H1 (cell line): ENCODE measurements at regions not wholly inside any gene's neighbourhood (a gene's known extent, or its start where the extent isn't known, plus 50 kb on each side); places are given as distances from the start of the nearest gene placed in this dataset.

Experiments used
- CTCF ChIA-PET: fragments of 300-600 bp; sonication (Branson Sonifier 250); formaldehyde crosslinking; loops from one replicate; lab custom pipeline; 2021; ENCODE audit not compliant: partially characterized antibody; lab: Charles Lee
- POLR2A ChIA-PET: fragments of 300-600 bp; sonication (Branson Sonifier 250); formaldehyde crosslinking; loops from one replicate; lab custom pipeline; 2021; ENCODE audit warnings: inconsistent platforms; ENCODE audit not compliant: partially characterized antibody; lab: Charles Lee
- DNase-seq, 2 experiments: peaks; one replicate each; pipeline versions ENCODE4 v3.0.0 to v3.0.0-alpha.2; 2010 to 2022; ENCODE audit warnings: low spot score in 2 of 2, low read depth in 1 of 2, mixed read lengths in 1 of 2
- FAIRE-seq: peaks from 2 replicates; lab custom pipeline; 2011; peaks lifted over from hg19 to GRCh38; lab: Jason Lieb, UNC
- H2AFZ ChIP-seq: 2 replicates; pipeline ENCODE4 v1.8.1; 2012; ENCODE audit warnings: low read length, inconsistent platforms
- H2AK5ac ChIP-seq: 2 replicates; pipeline ENCODE4 v1.6.1; 2013; ENCODE audit warnings: low read depth, low read length
- H2BK120ac ChIP-seq: replicated peaks from 2 replicates; pipeline ENCODE3; 2013; ENCODE audit warnings: low read depth, low read length, inconsistent platforms
- H2BK12ac ChIP-seq: 2 replicates; pipeline ENCODE4 v1.6.1; 2013; ENCODE audit warnings: low read depth, low read length
- H2BK15ac ChIP-seq: 2 replicates; pipeline ENCODE4 v1.6.1; 2013; ENCODE audit warnings: low read length
- H2BK20ac ChIP-seq: 2 replicates; pipeline ENCODE4 v1.6.1; 2013; ENCODE audit warnings: low read length
- H2BK5ac ChIP-seq: 2 replicates; pipeline ENCODE4 v1.6.1; 2013; ENCODE audit warnings: low read depth, low read length
- H3K14ac ChIP-seq: 2 replicates; pipeline ENCODE4 v1.6.1; 2013; ENCODE audit warnings: inconsistent platforms; ENCODE audit not compliant: insufficient read length
- H3K18ac ChIP-seq: 2 replicates; pipeline ENCODE4 v1.6.1; 2013; ENCODE audit warnings: low read length; ENCODE audit errors: extremely low read depth
- H3K23ac ChIP-seq: 2 replicates; pipeline ENCODE4 v1.6.1; 2013; ENCODE audit warnings: inconsistent platforms; ENCODE audit not compliant: insufficient read length
- H3K23me2 ChIP-seq: 2 replicates; pipeline ENCODE4 v1.6.1; 2013; ENCODE audit warnings: low read depth, low read length
- H3K27ac ChIP-seq: 2 replicates; pipeline ENCODE4 v1.6.1; 2011; ENCODE audit warnings: low read depth, low read length, inconsistent platforms
- H3K27me3 ChIP-seq, 4 experiments: replicated peaks in 1 of 4; 1 replicate in 1 of 4; 2 replicates in 3 of 4; pipeline versions ENCODE4 v1.6.1 to v1.8.1; 2011 to 2013; ENCODE audit warnings: low read length in 3 of 4, mild to moderate bottlenecking in 3 of 4, inconsistent platforms in 2 of 4, mixed read lengths in 2 of 4, moderate library complexity in 1 of 4; ENCODE audit not compliant: control insufficient read depth in 3 of 4, insufficient read depth in 3 of 4; ENCODE audit errors: extremely low read depth in 1 of 4
- H3K36me3 ChIP-seq, 4 experiments: 2 replicates each; pipeline versions ENCODE4 v1.6.1 to v1.8.1; 2011 to 2013; ENCODE audit warnings: mild to moderate bottlenecking in 4 of 4, low read length in 3 of 4, moderate library complexity in 2 of 4, control low read depth in 1 of 4, inconsistent platforms in 1 of 4; ENCODE audit not compliant: insufficient read depth in 4 of 4, control insufficient read depth in 2 of 4
- H3K4ac ChIP-seq: replicated peaks from 2 replicates; pipeline ENCODE3; 2013; ENCODE audit warnings: low read length, low read depth, mixed read lengths, inconsistent platforms; ENCODE audit not compliant: insufficient read length
- H3K4me1 ChIP-seq, 4 experiments: replicated peaks in 1 of 4; 1 replicate in 1 of 4; 2 replicates in 3 of 4; pipeline versions ENCODE4 v1.6.1 to v1.8.1; 2011 to 2013; ENCODE audit warnings: low read length in 3 of 4, inconsistent platforms in 2 of 4, mixed read lengths in 1 of 4; ENCODE audit not compliant: insufficient read depth in 4 of 4, control insufficient read depth in 3 of 4
- H3K4me2 ChIP-seq, 2 experiments: 2 replicates each; pipeline versions ENCODE4 v1.6.1 to v1.8.1; 2011 to 2013; ENCODE audit warnings: low read depth in 2 of 2, low read length in 2 of 2, control low read depth in 1 of 2, inconsistent platforms in 1 of 2, mild to moderate bottlenecking in 1 of 2; ENCODE audit not compliant: insufficient read depth in 1 of 2
- H3K4me3 ChIP-seq, 4 experiments: fragments of 200-600, 300-600 bp in 1 of 4; sonication (generic), shearing (Covaris generic), sonication (Bioruptor Twin) in 1 of 4; 2 replicates each; pipeline versions ENCODE4 v1.5.1 to v1.8.1; 2011 to 2016; ENCODE audit warnings: low read length in 4 of 4, low read depth in 3 of 4, control low read depth in 2 of 4, inconsistent platforms in 2 of 4, mild to moderate bottlenecking in 2 of 4, mixed read lengths in 1 of 4, moderate library complexity in 1 of 4; ENCODE audit not compliant: insufficient read depth in 2 of 4; ENCODE audit errors: extremely low read depth in 1 of 4
- H3K56ac ChIP-seq: replicated peaks from 2 replicates; pipeline ENCODE3; 2013; ENCODE audit warnings: low read depth, mild to moderate bottlenecking, mixed read lengths, low read length, inconsistent platforms; ENCODE audit not compliant: insufficient read length
- H3K79me1 ChIP-seq: 2 replicates; pipeline ENCODE4 v1.6.1; 2013; ENCODE audit warnings: low read depth, low read length, control low read depth
- H3K79me2 ChIP-seq, 2 experiments: 2 replicates each; pipeline versions ENCODE4 v1.6.1 to v1.8.1; 2012 to 2013; ENCODE audit warnings: low read length in 2 of 2, mild to moderate bottlenecking in 2 of 2, inconsistent platforms in 1 of 2; ENCODE audit not compliant: insufficient read depth in 2 of 2, control insufficient read depth in 1 of 2
- H3K9ac ChIP-seq, 4 experiments: replicated peaks in 1 of 4; 1 replicate in 1 of 4; 2 replicates in 3 of 4; pipeline versions ENCODE4 v1.6.1 to v1.8.1; 2011 to 2013; ENCODE audit warnings: low read depth in 3 of 4, low read length in 3 of 4, control low read depth in 2 of 4, mild to moderate bottlenecking in 2 of 4, moderate library complexity in 2 of 4, inconsistent platforms in 1 of 4; ENCODE audit errors: extremely low read depth in 1 of 4
- H3K9me3 ChIP-seq, 2 experiments: 2 replicates each; pipeline versions ENCODE4 v1.6.1 to v1.8.1; 2012 to 2013; ENCODE audit warnings: mild to moderate bottlenecking in 2 of 2, moderate library complexity in 2 of 2, control low read depth in 1 of 2, inconsistent platforms in 1 of 2, low read depth in 1 of 2, low read length in 1 of 2, mixed read lengths in 1 of 2; ENCODE audit not compliant: insufficient read depth in 2 of 2
- H4K20me1 ChIP-seq, 2 experiments: replicated peaks in 1 of 2; 2 replicates each; pipeline versions ENCODE3 to v1.8.1; 2011 to 2013; ENCODE audit warnings: inconsistent platforms in 2 of 2, low read length in 2 of 2, mild to moderate bottlenecking in 1 of 2; ENCODE audit not compliant: insufficient read depth in 2 of 2, control insufficient read depth in 1 of 2
- H4K5ac ChIP-seq: 2 replicates; pipeline ENCODE4 v1.6.1; 2013; ENCODE audit warnings: low read length, low read depth, mixed read lengths, inconsistent platforms; ENCODE audit not compliant: insufficient read length
- H4K8ac ChIP-seq: 2 replicates; pipeline ENCODE4 v1.8.0; 2013; ENCODE audit warnings: mild to moderate bottlenecking, moderate library complexity, low read length, inconsistent platforms; ENCODE audit not compliant: insufficient read depth; ENCODE audit errors: extremely low read depth
- H4K91ac ChIP-seq: replicated peaks from 2 replicates; pipeline ENCODE3; 2013; ENCODE audit warnings: low read length, mixed read lengths, inconsistent platforms; ENCODE audit not compliant: insufficient read length
- WGBS, 2 experiments: shearing (Covaris generic) in 1 of 2; methylation state at CpG; one replicate each; pipeline versions ENCODE4 v1.1.6 to v1.1.7; 2013 to 2015; ENCODE audit warnings: low lambda C conversion rate in 2 of 2, mixed read lengths in 2 of 2, inconsistent platforms in 1 of 2, low coverage in 1 of 2, missing lambda C conversion rate in 1 of 2; ENCODE audit not compliant: insufficient replicate concordance in 2 of 2, insufficient coverage in 1 of 2, insufficient read length in 1 of 2; ENCODE audit errors: extremely low coverage in 1 of 2, missing lambda C conversion rate in 1 of 2; 5-methylcytosine and 5-hydroxymethylcytosine counted together
- TF ChIP-seq, protein P1 (sequence below): fragments of 300-600 bp; sonication (generic); IDR thresholded peaks from 2 replicates; pipeline ENCODE4 v1.7.1; 2012; ENCODE audit warnings: low read length, moderate library complexity, mild to moderate bottlenecking, inconsistent platforms; ENCODE audit not compliant: insufficient replicate concordance

DNA sequence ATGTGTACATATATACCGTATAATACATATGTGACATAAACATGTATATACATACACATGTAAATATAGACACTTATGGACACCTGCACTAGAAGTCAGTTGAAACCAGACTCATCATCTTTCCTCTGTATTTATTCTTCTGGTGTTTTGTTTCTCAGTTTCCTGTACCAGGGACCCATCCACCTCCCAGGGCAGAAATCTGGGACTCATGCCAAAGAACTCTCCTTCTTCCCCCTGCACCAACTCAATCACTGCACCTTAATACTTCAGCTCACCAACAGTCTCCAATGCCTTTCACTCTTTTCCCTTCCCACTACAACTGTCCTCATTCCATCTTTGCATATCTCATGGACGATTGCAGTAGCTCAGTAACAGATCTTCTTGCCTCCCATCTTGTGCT, 428.0 kb downstream of the FBXO15 start:
- Histone ChIP-seq H2BK12ac (no peak overlapping the region), H3K23me2 (no peaks in the 10 kb centered on the region), H2BK5ac (no peak overlapping the region), H3K9ac (no peak overlapping the region), H3K4me1 (no peaks in the 10 kb centered on the region), H3K4me2 (no peak overlapping the region), H3K23ac (no peak overlapping the region), H3K4me3 (no peak overlapping the region), H2AK5ac (no peak overlapping the region), H2BK15ac (no peak overlapping the region), H2AFZ (no peak overlapping the region), H3K36me3 (no peaks in the 10 kb centered on the region), H4K91ac (no peak overlapping the region), H3K4ac (no peak overlapping the region), H2BK120ac (no peak overlapping the region), H3K27me3 (no peaks in the 10 kb centered on the region), H2BK20ac (no peak overlapping the region), H3K56ac (no peak overlapping the region), H3K18ac (no peak overlapping the region), H3K9me3 (no peaks in the 10 kb centered on the region), H3K14ac (no peak overlapping the region), H4K5ac (no peak overlapping the region), H4K8ac (no peak overlapping the region), H4K20me1 (no peaks in the 10 kb centered on the region), H3K27ac (no peak overlapping the region), H3K79me2 (no peaks in the 10 kb centered on the region), H3K79me1 (no peaks in the 10 kb centered on the region)
- ChIA-PET POLR2A (no interaction called here), CTCF (no interaction called here)
- DNase-seq: no peak
- no peak for FAIRE-seq
- WGBS, 2 experiments: 91% methylated on average over 2 of the region's 2 CpGs; no CpG with 5 or more reads in 1 of the 2 experiments
- TF ChIP-seq, protein P1, sequence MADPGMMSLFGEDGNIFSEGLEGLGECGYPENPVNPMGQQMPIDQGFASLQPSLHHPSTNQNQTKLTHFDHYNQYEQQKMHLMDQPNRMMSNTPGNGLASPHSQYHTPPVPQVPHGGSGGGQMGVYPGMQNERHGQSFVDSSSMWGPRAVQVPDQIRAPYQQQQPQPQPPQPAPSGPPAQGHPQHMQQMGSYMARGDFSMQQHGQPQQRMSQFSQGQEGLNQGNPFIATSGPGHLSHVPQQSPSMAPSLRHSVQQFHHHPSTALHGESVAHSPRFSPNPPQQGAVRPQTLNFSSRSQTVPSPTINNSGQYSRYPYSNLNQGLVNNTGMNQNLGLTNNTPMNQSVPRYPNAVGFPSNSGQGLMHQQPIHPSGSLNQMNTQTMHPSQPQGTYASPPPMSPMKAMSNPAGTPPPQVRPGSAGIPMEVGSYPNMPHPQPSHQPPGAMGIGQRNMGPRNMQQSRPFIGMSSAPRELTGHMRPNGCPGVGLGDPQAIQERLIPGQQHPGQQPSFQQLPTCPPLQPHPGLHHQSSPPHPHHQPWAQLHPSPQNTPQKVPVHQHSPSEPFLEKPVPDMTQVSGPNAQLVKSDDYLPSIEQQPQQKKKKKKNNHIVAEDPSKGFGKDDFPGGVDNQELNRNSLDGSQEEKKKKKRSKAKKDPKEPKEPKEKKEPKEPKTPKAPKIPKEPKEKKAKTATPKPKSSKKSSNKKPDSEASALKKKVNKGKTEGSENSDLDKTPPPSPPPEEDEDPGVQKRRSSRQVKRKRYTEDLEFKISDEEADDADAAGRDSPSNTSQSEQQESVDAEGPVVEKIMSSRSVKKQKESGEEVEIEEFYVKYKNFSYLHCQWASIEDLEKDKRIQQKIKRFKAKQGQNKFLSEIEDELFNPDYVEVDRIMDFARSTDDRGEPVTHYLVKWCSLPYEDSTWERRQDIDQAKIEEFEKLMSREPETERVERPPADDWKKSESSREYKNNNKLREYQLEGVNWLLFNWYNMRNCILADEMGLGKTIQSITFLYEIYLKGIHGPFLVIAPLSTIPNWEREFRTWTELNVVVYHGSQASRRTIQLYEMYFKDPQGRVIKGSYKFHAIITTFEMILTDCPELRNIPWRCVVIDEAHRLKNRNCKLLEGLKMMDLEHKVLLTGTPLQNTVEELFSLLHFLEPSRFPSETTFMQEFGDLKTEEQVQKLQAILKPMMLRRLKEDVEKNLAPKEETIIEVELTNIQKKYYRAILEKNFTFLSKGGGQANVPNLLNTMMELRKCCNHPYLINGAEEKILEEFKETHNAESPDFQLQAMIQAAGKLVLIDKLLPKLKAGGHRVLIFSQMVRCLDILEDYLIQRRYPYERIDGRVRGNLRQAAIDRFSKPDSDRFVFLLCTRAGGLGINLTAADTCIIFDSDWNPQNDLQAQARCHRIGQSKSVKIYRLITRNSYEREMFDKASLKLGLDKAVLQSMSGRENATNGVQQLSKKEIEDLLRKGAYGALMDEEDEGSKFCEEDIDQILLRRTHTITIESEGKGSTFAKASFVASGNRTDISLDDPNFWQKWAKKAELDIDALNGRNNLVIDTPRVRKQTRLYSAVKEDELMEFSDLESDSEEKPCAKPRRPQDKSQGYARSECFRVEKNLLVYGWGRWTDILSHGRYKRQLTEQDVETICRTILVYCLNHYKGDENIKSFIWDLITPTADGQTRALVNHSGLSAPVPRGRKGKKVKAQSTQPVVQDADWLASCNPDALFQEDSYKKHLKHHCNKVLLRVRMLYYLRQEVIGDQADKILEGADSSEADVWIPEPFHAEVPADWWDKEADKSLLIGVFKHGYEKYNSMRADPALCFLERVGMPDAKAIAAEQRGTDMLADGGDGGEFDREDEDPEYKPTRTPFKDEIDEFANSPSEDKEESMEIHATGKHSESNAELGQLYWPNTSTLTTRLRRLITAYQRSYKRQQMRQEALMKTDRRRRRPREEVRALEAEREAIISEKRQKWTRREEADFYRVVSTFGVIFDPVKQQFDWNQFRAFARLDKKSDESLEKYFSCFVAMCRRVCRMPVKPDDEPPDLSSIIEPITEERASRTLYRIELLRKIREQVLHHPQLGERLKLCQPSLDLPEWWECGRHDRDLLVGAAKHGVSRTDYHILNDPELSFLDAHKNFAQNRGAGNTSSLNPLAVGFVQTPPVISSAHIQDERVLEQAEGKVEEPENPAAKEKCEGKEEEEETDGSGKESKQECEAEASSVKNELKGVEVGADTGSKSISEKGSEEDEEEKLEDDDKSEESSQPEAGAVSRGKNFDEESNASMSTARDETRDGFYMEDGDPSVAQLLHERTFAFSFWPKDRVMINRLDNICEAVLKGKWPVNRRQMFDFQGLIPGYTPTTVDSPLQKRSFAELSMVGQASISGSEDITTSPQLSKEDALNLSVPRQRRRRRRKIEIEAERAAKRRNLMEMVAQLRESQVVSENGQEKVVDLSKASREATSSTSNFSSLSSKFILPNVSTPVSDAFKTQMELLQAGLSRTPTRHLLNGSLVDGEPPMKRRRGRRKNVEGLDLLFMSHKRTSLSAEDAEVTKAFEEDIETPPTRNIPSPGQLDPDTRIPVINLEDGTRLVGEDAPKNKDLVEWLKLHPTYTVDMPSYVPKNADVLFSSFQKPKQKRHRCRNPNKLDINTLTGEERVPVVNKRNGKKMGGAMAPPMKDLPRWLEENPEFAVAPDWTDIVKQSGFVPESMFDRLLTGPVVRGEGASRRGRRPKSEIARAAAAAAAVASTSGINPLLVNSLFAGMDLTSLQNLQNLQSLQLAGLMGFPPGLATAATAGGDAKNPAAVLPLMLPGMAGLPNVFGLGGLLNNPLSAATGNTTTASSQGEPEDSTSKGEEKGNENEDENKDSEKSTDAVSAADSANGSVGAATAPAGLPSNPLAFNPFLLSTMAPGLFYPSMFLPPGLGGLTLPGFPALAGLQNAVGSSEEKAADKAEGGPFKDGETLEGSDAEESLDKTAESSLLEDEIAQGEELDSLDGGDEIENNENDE: no peak
